Keratinocyte (primary cell): ENCODE measurements at regions not wholly inside any gene's neighbourhood (a gene's known extent, or its start where the extent isn't known, plus 50 kb on each side); places are given as distances from the start of the nearest gene placed in this dataset.

Experiments used
- EZH2 ChIP-seq: IDR thresholded peaks from one replicate; pipeline ENCODE4 v1.6.1; 2012; ENCODE audit warnings: inconsistent platforms, mild to moderate bottlenecking, low read length, moderate library complexity
- TF ChIP-seq, protein P1 (sequence below), 3 experiments: IDR thresholded peaks in 1 of 3; conservative IDR thresholded peaks in 1 of 3; optimal IDR thresholded peaks in 1 of 3; 2 replicates in 2 of 3; 3 replicates in 1 of 3; pipeline versions ENCODE3 to v1.5.1; 2011; ENCODE audit warnings: low read length in 3 of 3, mild to moderate bottlenecking in 3 of 3, moderate library complexity in 2 of 3, control low read depth in 1 of 3, inconsistent platforms in 1 of 3; ENCODE audit not compliant: insufficient read depth in 2 of 3; ENCODE audit errors: extremely low read depth in 1 of 3

DNA sequence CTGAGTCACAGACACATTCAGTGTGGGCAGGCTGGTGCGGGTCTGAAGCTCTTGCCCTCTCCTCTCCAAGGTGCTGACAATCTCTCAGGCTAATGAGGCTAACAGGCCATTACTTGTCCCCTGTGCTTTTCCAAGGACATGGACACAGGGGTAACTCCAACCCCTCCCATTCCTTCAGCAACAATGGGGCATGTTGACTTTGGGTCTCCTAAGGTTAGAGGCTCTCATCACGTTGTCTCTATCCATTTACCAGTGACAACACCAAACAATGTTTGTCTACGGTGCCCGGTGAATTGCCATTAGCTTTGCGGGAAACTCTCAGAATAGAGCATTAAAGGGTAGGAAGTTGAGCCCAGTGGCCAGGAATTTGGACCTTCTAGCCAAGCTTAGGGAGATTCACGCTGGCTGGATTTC is 101.6 kb upstream of the TNS3 start:
- no peak for TF ChIP-seq EZH2
- TF ChIP-seq, protein P1, sequence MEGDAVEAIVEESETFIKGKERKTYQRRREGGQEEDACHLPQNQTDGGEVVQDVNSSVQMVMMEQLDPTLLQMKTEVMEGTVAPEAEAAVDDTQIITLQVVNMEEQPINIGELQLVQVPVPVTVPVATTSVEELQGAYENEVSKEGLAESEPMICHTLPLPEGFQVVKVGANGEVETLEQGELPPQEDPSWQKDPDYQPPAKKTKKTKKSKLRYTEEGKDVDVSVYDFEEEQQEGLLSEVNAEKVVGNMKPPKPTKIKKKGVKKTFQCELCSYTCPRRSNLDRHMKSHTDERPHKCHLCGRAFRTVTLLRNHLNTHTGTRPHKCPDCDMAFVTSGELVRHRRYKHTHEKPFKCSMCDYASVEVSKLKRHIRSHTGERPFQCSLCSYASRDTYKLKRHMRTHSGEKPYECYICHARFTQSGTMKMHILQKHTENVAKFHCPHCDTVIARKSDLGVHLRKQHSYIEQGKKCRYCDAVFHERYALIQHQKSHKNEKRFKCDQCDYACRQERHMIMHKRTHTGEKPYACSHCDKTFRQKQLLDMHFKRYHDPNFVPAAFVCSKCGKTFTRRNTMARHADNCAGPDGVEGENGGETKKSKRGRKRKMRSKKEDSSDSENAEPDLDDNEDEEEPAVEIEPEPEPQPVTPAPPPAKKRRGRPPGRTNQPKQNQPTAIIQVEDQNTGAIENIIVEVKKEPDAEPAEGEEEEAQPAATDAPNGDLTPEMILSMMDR (optimal IDR thresholded peaks at IDR 0.05 in 1 of 3, IDR thresholded peaks at IDR 0.05 in 1 of 3, conservative IDR thresholded peaks at IDR 0.05 in 1 of 3; ENCODE audit: extremely low read depth in 1 of 3, insufficient read depth in 2 of 3, low read length in 3 of 3), result no peak
